GM21423 (cell line): ENCODE measurements at regions not wholly inside any gene's neighbourhood (a gene's known extent, or its start where the extent isn't known, plus 50 kb on each side); places are given as distances from the start of the nearest gene placed in this dataset.
"Not testable (repeated sequence)": the region's sequence is repeated elsewhere in the genome, so short reads cannot be mapped to it uniquely, and the experiment has no call there.

ENCODE experiments used
- ATAC-seq: cut with Tn5 transposase; IDR thresholded peaks from one replicate; pipeline ENCODE4 v1.9.1; 2021; ENCODE audit warnings: mild to moderate bottlenecking, moderate library complexity; ENCODE audit not compliant: unreplicated experiment

DNA sequence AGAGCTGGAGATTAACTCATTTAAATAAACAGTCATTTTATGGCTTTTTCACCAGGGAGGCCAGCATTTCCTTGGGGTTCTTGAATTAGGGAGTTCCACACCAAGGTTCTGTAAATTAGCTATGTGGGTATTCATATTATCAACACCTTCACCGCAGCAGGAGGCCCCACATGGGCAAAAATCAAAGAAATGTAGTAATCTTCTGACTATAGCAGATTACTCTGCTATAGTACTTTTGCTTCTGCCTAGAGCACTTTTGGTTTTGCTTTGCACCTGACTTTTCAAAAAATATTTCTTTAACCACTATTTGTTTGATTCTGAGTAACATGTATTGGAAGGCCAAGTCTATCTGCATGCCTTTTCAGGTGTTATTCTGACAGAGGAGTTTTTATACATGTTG is 108.6 kb upstream of the POMZP3 start:
- not testable (repeated sequence) for ATAC-seq

DNA sequence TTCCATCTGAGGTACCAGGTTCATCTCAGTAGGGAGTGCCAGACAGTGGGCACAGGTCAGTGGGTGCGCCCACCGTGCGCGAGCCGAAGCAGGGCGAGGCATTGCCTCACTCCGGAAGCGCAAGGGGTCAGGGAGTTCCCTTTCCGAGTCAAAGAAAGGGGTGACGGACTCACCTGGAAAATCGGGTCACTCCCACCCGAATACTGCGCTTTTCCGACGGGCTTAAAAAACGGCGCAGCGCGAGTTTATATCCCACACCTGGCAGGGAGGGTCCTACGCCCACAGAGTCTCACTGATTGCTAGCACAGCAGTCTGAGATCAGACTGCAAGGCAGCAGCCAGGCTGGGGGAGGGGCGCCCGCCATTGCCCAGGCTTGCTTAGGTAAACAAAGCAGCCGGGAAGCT is 101.5 kb upstream of the POMZP3 start:
- not testable (repeated sequence) for ATAC-seq

DNA sequence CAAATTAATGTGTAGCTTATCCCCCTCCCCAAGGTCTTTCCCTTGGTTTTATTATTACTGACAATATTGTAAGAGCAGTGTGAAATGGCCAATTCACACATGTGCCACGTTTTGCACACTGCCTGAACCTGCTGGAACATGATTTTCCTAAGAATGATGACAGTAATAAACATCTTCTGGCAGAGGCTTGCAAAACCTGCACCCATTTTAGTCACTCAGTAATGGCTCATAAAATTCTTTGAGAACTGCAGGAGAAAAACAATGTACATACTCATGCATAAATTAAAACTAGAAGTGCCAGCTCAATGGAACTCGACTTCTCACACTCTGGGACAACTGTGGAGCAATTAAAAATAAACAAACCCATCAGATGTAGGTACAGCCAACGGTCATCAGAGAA is 96.8 kb upstream of the POMZP3 start:
- ATAC-seq: not testable (repeated sequence)

DNA sequence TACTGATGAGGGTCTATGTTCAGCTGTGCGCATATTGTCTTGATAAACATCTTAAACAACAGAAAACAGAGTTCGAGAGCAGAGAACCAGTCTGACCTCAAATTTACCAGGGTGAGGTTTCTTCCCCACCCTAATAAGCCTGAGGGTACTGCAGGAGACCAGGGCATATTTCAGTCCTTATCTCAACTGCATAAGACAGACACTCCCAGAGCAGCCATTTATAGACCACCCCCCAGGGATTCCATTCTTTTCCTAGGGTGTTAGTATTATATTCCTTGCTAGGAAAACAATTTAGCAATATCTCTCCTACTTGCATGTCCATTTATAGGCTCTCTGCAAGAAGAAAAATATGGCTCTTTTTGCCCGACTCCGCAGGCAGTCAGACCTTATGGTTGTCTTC is 89.5 kb upstream of the POMZP3 start:
- ATAC-seq: not testable (repeated sequence)

GRCh38 chr7:76712926-76713325 is 85.8 kb upstream of the POMZP3 start:
- ATAC-seq: not testable (repeated sequence)

DNA sequence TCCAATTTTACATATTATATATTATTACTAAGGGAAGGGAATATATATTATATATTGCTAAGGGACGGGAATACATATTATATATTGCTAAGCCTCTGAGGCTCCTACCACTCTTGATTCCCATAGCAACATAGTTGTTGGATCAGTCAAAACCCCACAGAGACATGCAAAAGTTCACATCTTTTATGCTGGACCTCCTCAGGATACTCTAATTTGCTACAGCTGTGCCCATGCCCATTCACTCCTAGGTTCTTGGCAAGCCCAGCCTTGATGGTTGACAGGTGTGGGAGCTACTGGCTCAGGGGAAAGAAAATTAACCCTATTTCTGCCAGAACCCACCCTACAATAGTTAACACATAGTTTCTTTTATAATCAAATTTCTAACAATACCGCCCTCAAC is 84.6 kb upstream of the POMZP3 start:
- not testable (repeated sequence) for ATAC-seq

DNA sequence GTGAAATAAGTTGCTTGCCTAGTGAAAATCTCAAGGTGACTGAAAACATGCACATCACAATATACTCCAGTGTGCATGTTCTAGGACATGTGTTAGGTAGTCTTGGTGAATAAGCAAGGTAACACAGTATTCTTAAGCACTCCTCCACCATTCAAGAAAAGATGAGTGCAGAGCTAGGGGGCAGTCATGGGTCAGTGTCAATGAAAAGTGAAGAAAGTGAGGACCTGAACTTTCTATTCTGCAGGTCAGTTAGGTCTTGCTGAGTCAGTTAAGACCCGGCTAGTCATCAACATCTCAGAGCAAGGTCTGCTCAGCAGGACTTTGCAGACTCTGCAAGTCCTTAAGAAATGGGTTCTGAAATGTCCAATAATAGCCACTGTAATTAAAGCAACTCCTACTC is 82.6 kb upstream of the POMZP3 start:
- ATAC-seq: not testable (repeated sequence)

- not testable (repeated sequence) for ATAC-seq
Measured at GRCh38 chr7:76708446-76708845, 81.4 kb upstream of the POMZP3 start.

DNA sequence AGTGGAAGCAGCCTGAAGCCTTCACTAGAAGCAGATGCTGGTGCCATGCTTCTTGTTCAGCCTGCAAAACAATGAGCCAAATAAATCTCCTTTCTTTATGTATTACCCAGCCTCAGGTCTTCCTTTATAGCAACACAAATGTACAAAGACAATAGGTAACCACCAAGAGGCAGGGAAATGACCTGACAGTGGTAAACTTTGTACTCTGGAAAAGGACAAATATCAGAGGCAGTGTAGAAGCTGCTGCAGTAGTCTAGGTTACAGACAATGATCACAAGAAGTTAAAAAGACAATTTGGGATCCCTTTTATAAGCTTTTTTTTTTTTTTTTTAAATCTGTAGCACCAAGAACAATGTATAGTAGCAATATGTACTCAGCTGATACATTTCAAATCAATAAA is 76.7 kb upstream of the POMZP3 start:
- not testable (repeated sequence) for ATAC-seq

GRCh38 chr7:76686277-76686676 is 59.2 kb upstream of the POMZP3 start:
- not testable (repeated sequence) for ATAC-seq

DNA sequence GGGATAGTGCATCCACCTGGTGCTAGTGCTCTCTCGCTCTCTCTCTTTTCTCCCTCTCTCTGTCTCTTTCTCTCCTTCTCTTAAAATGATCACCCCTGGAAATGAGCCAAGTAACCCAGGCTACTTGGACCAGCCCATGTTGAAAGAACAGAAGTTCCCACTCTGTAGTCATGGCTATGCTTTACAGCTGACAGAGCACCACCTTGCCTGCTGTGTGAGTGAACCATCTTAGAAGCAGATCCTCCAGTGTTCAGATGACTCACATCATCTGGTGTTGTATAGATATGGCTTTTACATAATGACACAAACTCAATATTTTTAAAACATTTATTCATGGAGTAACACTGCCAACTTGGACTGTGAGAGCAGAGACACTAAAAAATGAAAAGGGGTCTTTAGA is 57.7 kb upstream of the POMZP3 start:
- ATAC-seq: not testable (repeated sequence)

GRCh38 chr7:76683631-76684030 is 56.6 kb upstream of the POMZP3 start:
- ATAC-seq: not testable (repeated sequence)

- ATAC-seq: not testable (repeated sequence)
Measured at GRCh38 chr7:76681810-76682209, 54.7 kb upstream of the POMZP3 start.

- not testable (repeated sequence) for ATAC-seq
Measured at GRCh38 chr7:76679174-76679573, 52.1 kb upstream of the POMZP3 start.

- not testable (repeated sequence) for ATAC-seq
Measured at GRCh38 chr7:76678500-76678899, 51.4 kb upstream of the POMZP3 start.

- not testable (repeated sequence) for ATAC-seq
Measured at GRCh38 chr7:76676890-76677289, 49.8 kb upstream of the POMZP3 start.
